ENCODE measurements at regions not wholly inside any gene's neighbourhood (a gene's known extent, or its start where the extent isn't known, plus 50 kb on each side); places are given as distances from the start of the nearest gene placed in this dataset.

- no peak for TF ChIP-seq EZH2phosphoT487 (IDR thresholded peaks at IDR 0.05; ENCODE audit: borderline replicate concordance)
- no peak for TF ChIP-seq CTCF (conservative IDR thresholded peaks at IDR 0.05; ENCODE audit: low read length)
Observed at GRCh38 chr10:33534416-33534815, 199.9 kb upstream of the NRP1 start.
